Activated naive CD4-positive, alpha-beta T cell treated with anti-CD3 and anti-CD28 coated beads, Interleukin-2, amount 10 ng/mL, durations not matched to agents 7 days and 5 days (primary cell): ENCODE measurements at regions not wholly inside any gene's neighbourhood (a gene's known extent, or its start where the extent isn't known, plus 50 kb on each side); places are given as distances from the start of the nearest gene placed in this dataset.

Source experiments
- CTCF ChIA-PET: fragments of 350-600 bp; sonication (Branson Sonifier 250); formaldehyde crosslinking; loops from one replicate; lab custom pipeline; 2021; ENCODE audit warnings: antibody characterized with exemption; lab: Charles Lee
- DNase-seq: peaks from one replicate; pipeline ENCODE4 v3.0.0-alpha.2; 2020
- H3K27ac Mint-ChIP-seq: one replicate; pipeline ENCODE4 v1.8.0; 2021; ENCODE audit warnings: mild to moderate bottlenecking, moderate library complexity, mixed read lengths
- H3K27me3 Mint-ChIP-seq: one replicate; pipeline ENCODE4 v1.8.0; 2021; ENCODE audit warnings: mild to moderate bottlenecking, mixed read lengths
- H3K36me3 Mint-ChIP-seq: one replicate; pipeline ENCODE4 v1.8.0; 2021; ENCODE audit warnings: mixed read lengths
- H3K4me1 Mint-ChIP-seq: one replicate; pipeline ENCODE4 v1.8.0; 2021; ENCODE audit warnings: mixed read lengths
- H3K4me3 Mint-ChIP-seq: one replicate; pipeline ENCODE4 v1.8.0; 2021; ENCODE audit warnings: mild to moderate bottlenecking, moderate library complexity, mixed read lengths
- H3K9me3 Mint-ChIP-seq: one replicate; pipeline ENCODE4 v1.8.0; 2021; ENCODE audit warnings: mixed read lengths

GRCh38 chr20:12874933-12875332, 133.8 kb upstream of the SPTLC3 start:
- DNase-seq: no peak
- Mint-ChIP-seq H3K4me1 (no peaks in the 10 kb centered on the region), H3K27ac (no peak overlapping the region), H3K36me3 (no peaks in the 10 kb centered on the region), H3K27me3 (no peaks in the 10 kb centered on the region), H3K9me3 (no peaks in the 10 kb centered on the region), H3K4me3 (no peak overlapping the region)
- CTCF ChIA-PET: no interaction called here

GRCh38 chr20:12875510-12875909, 133.3 kb upstream of the SPTLC3 start:
- Mint-ChIP-seq H3K27ac (no peak overlapping the region), H3K4me1 (no peaks in the 10 kb centered on the region), H3K4me3 (no peak overlapping the region), H3K36me3 (no peaks in the 10 kb centered on the region), H3K9me3 (no peaks in the 10 kb centered on the region), H3K27me3 (no peaks in the 10 kb centered on the region)
- no peak for DNase-seq
- CTCF ChIA-PET: no interaction called here

GRCh38 chr20:12882832-12883506, 125.8 kb upstream of the SPTLC3 start:
- no peak overlapping the region for H3K4me3 Mint-ChIP-seq
- H3K36me3 Mint-ChIP-seq: no peaks in the 10 kb centered on the region
- no peaks in the 10 kb centered on the region for H3K27me3 Mint-ChIP-seq
- no peaks in the 10 kb centered on the region for H3K4me1 Mint-ChIP-seq
- H3K9me3 Mint-ChIP-seq: no peaks in the 10 kb centered on the region
- no peak overlapping the region for H3K27ac Mint-ChIP-seq
- DNase-seq: no peak
- CTCF ChIA-PET: no interaction called here

- Mint-ChIP-seq H3K4me3 (no peak overlapping the region), H3K27me3 (no peaks in the 10 kb centered on the region), H3K27ac (no peak overlapping the region), H3K9me3 (no peaks in the 10 kb centered on the region), H3K36me3 (no peaks in the 10 kb centered on the region), H3K4me1 (no peaks in the 10 kb centered on the region)
- CTCF ChIA-PET: no interaction called here
- no peak for DNase-seq
Observed at GRCh38 chr20:12883507-12883885, 125.3 kb upstream of the SPTLC3 start.

GRCh38 chr20:12886618-12887363, 122.0 kb upstream of the SPTLC3 start:
- H3K27me3 Mint-ChIP-seq: no peaks in the 10 kb centered on the region
- no peak for DNase-seq
- no peak overlapping the region for H3K27ac Mint-ChIP-seq
- CTCF ChIA-PET: no interaction called here
- peaks cover 2% of the 10 kb centered on the region for H3K9me3 Mint-ChIP-seq
- no peaks in the 10 kb centered on the region for H3K4me1 Mint-ChIP-seq
- no peaks in the 10 kb centered on the region for H3K36me3 Mint-ChIP-seq
- H3K4me3 Mint-ChIP-seq: no peak overlapping the region

GRCh38 chr20:12891643-12892042, 117.1 kb upstream of the SPTLC3 start:
- H3K36me3 Mint-ChIP-seq: no peaks in the 10 kb centered on the region
- CTCF ChIA-PET: no interaction called here

GRCh38 chr20:12893019-12893418, 115.8 kb upstream of the SPTLC3 start:
- Mint-ChIP-seq H3K4me1 (no peaks in the 10 kb centered on the region), H3K27me3 (no peaks in the 10 kb centered on the region), H3K4me3 (no peak overlapping the region), H3K9me3 (peaks cover 2% of the 10 kb centered on the region), H3K36me3 (no peaks in the 10 kb centered on the region), H3K27ac (no peak overlapping the region)
- DNase-seq: no peak
- CTCF ChIA-PET: no interaction called here

More at GRCh38 chr20:12891643-12892042, 117.1 kb upstream of the SPTLC3 start:
- no peaks in the 10 kb centered on the region for H3K4me1 Mint-ChIP-seq
- H3K27ac Mint-ChIP-seq: no peak overlapping the region
- H3K4me3 Mint-ChIP-seq: no peak overlapping the region
- peaks cover 2% of the 10 kb centered on the region for H3K9me3 Mint-ChIP-seq
- no peak for DNase-seq
- H3K27me3 Mint-ChIP-seq: no peaks in the 10 kb centered on the region

- Mint-ChIP-seq H3K9me3 (peaks cover 2% of the 10 kb centered on the region), H3K27ac (no peak overlapping the region), H3K4me3 (no peak overlapping the region), H3K36me3 (no peaks in the 10 kb centered on the region), H3K4me1 (no peaks in the 10 kb centered on the region), H3K27me3 (no peaks in the 10 kb centered on the region)
- CTCF ChIA-PET: no interaction called here
- DNase-seq: no peak
Observed at GRCh38 chr20:12893653-12894052, 115.1 kb upstream of the SPTLC3 start.

GRCh38 chr20:12894089-12894488, 114.7 kb upstream of the SPTLC3 start:
- no peaks in the 10 kb centered on the region for H3K27me3 Mint-ChIP-seq
- no peak for DNase-seq
- no peaks in the 10 kb centered on the region for H3K4me1 Mint-ChIP-seq
- H3K4me3 Mint-ChIP-seq: no peak overlapping the region
- CTCF ChIA-PET: no interaction called here
- no peak overlapping the region for H3K27ac Mint-ChIP-seq
- H3K36me3 Mint-ChIP-seq: no peaks in the 10 kb centered on the region
- H3K9me3 Mint-ChIP-seq: peaks cover 2% of the 10 kb centered on the region

- Mint-ChIP-seq H3K4me3 (no peak overlapping the region), H3K27ac (no peak overlapping the region), H3K9me3 (peaks cover under 1% of the 10 kb centered on the region), H3K27me3 (no peaks in the 10 kb centered on the region), H3K36me3 (no peaks in the 10 kb centered on the region), H3K4me1 (no peaks in the 10 kb centered on the region)
- CTCF ChIA-PET: no interaction called here
- no peak for DNase-seq
Observed at GRCh38 chr20:12896180-12896579, 112.6 kb upstream of the SPTLC3 start.

GRCh38 chr20:12902992-12903391, 105.8 kb upstream of the SPTLC3 start:
- no peaks in the 10 kb centered on the region for H3K4me1 Mint-ChIP-seq
- no peak overlapping the region for H3K4me3 Mint-ChIP-seq
- H3K27me3 Mint-ChIP-seq: no peaks in the 10 kb centered on the region
- H3K27ac Mint-ChIP-seq: no peak overlapping the region
- CTCF ChIA-PET: no interaction called here
- H3K36me3 Mint-ChIP-seq: no peaks in the 10 kb centered on the region
- no peak for DNase-seq
- no peaks in the 10 kb centered on the region for H3K9me3 Mint-ChIP-seq

GRCh38 chr20:12906361-12906760, 102.4 kb upstream of the SPTLC3 start:
- Mint-ChIP-seq H3K4me3 (no peak overlapping the region), H3K36me3 (no peaks in the 10 kb centered on the region), H3K27ac (no peak overlapping the region), H3K27me3 (no peaks in the 10 kb centered on the region), H3K9me3 (no peaks in the 10 kb centered on the region), H3K4me1 (no peaks in the 10 kb centered on the region)
- no peak for DNase-seq
- CTCF ChIA-PET: no interaction called here

GRCh38 chr20:12911372-12911771, 97.4 kb upstream of the SPTLC3 start:
- DNase-seq: no peak
- no peaks in the 10 kb centered on the region for H3K4me1 Mint-ChIP-seq
- H3K27me3 Mint-ChIP-seq: no peaks in the 10 kb centered on the region
- no peaks in the 10 kb centered on the region for H3K36me3 Mint-ChIP-seq
- no peak overlapping the region for H3K27ac Mint-ChIP-seq
- CTCF ChIA-PET: no interaction called here
- H3K9me3 Mint-ChIP-seq: no peaks in the 10 kb centered on the region
- H3K4me3 Mint-ChIP-seq: no peak overlapping the region

- H3K4me3 Mint-ChIP-seq: no peak overlapping the region
- H3K27me3 Mint-ChIP-seq: no peaks in the 10 kb centered on the region
- no peak for DNase-seq
- H3K36me3 Mint-ChIP-seq: no peaks in the 10 kb centered on the region
- H3K27ac Mint-ChIP-seq: no peak overlapping the region
- no peaks in the 10 kb centered on the region for H3K4me1 Mint-ChIP-seq
- no peaks in the 10 kb centered on the region for H3K9me3 Mint-ChIP-seq
- CTCF ChIA-PET: no interaction called here
Observed at GRCh38 chr20:12913781-12914443, 94.9 kb upstream of the SPTLC3 start.

- no peaks in the 10 kb centered on the region for H3K9me3 Mint-ChIP-seq
- H3K27ac Mint-ChIP-seq: no peak overlapping the region
- H3K36me3 Mint-ChIP-seq: no peaks in the 10 kb centered on the region
- no peaks in the 10 kb centered on the region for H3K4me1 Mint-ChIP-seq
- H3K4me3 Mint-ChIP-seq: no peak overlapping the region
- CTCF ChIA-PET: interaction anchor here (0.6 to 3.3 kb wide), 2 partner anchors 10 to 857 kb away, joined by 3 to 10 read pairs; no protein-coding TSS in a partner anchor
- H3K27me3 Mint-ChIP-seq: no peaks in the 10 kb centered on the region
- DNase-seq: no peak
Observed at GRCh38 chr20:12914804-12915203, 94.0 kb upstream of the SPTLC3 start.
